Esophagus muscularis mucosa (tissue), 4 donors: ENCODE measurements at regions not wholly inside any gene's neighbourhood (a gene's known extent, or its start where the extent isn't known, plus 50 kb on each side); places are given as distances from the start of the nearest gene placed in this dataset.
"Not testable (repeated sequence)": the region's sequence is repeated elsewhere in the genome, so short reads cannot be mapped to it uniquely, and the experiment has no call there.

ENCODE experiments used
- DNase-seq: peaks from one replicate; pipeline ENCODE4 v3.0.0-alpha.2; 2017; ENCODE audit errors: extremely low spot score
- H3K27ac ChIP-seq, 4 donors: fragments of 200-600 bp; sonication (generic); replicated peaks in 1 of 4; 1 replicate in 3 of 4; 2 replicates in 1 of 4; pipeline ENCODE4 v1.5.1; 2016 to 2019; ENCODE audit warnings: mild to moderate bottlenecking in 1 of 4
- H3K27me3 ChIP-seq, 4 donors: fragments of 200-600 bp; sonication (generic); one replicate each; pipeline versions ENCODE4 v1.5.1 to v1.6.0; 2016 to 2019
- H3K36me3 ChIP-seq, 4 donors: fragments of 200-600 bp; sonication (generic); one replicate each; pipeline ENCODE4 v1.5.1; 2016 to 2019
- H3K4me1 ChIP-seq, 4 donors: fragments of 200-600 bp; sonication (generic); one replicate each; pipeline ENCODE4 v1.5.1; 2016 to 2019
- H3K4me3 ChIP-seq, 4 donors: fragments of 200-600 bp; sonication (generic); 1 replicate in 2 of 4; 2 replicates in 2 of 4; pipeline ENCODE4 v1.5.1; 2016 to 2019; ENCODE audit warnings: mild to moderate bottlenecking in 4 of 4, moderate library complexity in 1 of 4
- H3K9me3 ChIP-seq, 4 donors: fragments of 200-600 bp; sonication (generic); 1 replicate in 3 of 4; 2 replicates in 1 of 4; pipeline ENCODE4 v1.5.1; 2016 to 2019
- EP300 ChIP-seq: sonication (generic); formaldehyde crosslinking; IDR thresholded peaks from one replicate; pipeline ENCODE4 v1.6.1; 2017; ENCODE audit warnings: antibody characterized with exemption
- POLR2A ChIP-seq: fragments of 450-650 bp; IDR thresholded peaks from one replicate; pipeline ENCODE4 v1.6.1; 2017; ENCODE audit warnings: antibody characterized with exemption, moderate library complexity, mild to moderate bottlenecking, low read depth
- POLR2AphosphoS5 ChIP-seq, 2 donors: sonication (generic); formaldehyde crosslinking; IDR thresholded peaks; one replicate each; pipeline ENCODE4 v1.6.1; 2017; ENCODE audit warnings: antibody characterized with exemption in 2 of 2
- WGBS: methylation state at CpG from one replicate; pipeline ENCODE4 v1.1.5; 2018; 5-methylcytosine and 5-hydroxymethylcytosine counted together
- intact Hi-C: fragments of 100-400 bp; cut with DNase I; formaldehyde crosslinking; loops from one replicate; pipeline ENCODE4 v1.15.1; 2023
- TF ChIP-seq, protein P1 (sequence below), 3 experiments: fragments of 200-600 bp in 2 of 3; fragments of 450-650 bp in 1 of 3; sonication (generic) in 2 of 3; IDR thresholded peaks; one replicate each; pipeline ENCODE4 v1.5.1; 2017 to 2019; ENCODE audit warnings: antibody characterized with exemption in 3 of 3, mild to moderate bottlenecking in 2 of 3, moderate library complexity in 1 of 3

- 94% methylated on average over 12 of the region's 12 CpGs for WGBS
Observed at GRCh38 chr21:25531538-25532250, 75.6 kb downstream of the MRPL39 start.

DNA sequence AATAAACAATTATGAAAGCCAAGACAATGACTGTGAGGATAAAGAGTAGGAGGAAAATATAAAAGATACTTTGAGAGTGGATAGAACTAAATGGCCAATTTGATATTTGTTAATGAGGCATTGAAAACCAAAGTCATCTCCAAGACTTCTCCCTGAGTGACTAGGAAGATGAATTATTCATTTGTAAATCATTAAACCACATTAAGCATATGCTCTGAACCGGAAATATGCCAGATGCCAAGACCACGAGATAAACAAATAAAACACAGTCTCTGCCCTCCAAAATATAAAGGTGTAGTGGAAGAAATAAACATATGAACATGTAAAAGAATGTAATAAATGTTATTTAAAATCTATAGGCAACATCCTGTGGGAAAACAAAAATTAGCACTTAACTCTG, 78.8 kb downstream of the MRPL39 start:
- H3K27ac ChIP-seq: no peak overlapping the region
- no peak overlapping the region for H3K4me3 ChIP-seq
- H3K4me1 ChIP-seq: no peaks in the 10 kb centered on the region
- H3K36me3 ChIP-seq: no peaks in the 10 kb centered on the region
- TF ChIP-seq POLR2A: no peak
- TF ChIP-seq EP300: no peak
- TF ChIP-seq POLR2AphosphoS5 (IDR thresholded peaks at IDR 0.05): no peak
- TF ChIP-seq, protein P1, sequence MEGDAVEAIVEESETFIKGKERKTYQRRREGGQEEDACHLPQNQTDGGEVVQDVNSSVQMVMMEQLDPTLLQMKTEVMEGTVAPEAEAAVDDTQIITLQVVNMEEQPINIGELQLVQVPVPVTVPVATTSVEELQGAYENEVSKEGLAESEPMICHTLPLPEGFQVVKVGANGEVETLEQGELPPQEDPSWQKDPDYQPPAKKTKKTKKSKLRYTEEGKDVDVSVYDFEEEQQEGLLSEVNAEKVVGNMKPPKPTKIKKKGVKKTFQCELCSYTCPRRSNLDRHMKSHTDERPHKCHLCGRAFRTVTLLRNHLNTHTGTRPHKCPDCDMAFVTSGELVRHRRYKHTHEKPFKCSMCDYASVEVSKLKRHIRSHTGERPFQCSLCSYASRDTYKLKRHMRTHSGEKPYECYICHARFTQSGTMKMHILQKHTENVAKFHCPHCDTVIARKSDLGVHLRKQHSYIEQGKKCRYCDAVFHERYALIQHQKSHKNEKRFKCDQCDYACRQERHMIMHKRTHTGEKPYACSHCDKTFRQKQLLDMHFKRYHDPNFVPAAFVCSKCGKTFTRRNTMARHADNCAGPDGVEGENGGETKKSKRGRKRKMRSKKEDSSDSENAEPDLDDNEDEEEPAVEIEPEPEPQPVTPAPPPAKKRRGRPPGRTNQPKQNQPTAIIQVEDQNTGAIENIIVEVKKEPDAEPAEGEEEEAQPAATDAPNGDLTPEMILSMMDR (IDR thresholded peaks at IDR 0.05): no peak
- no peaks in the 10 kb centered on the region for H3K9me3 ChIP-seq
- no peaks in the 10 kb centered on the region for H3K27me3 ChIP-seq
- DNase-seq: no peak
- 77% methylated on average over 2 of the region's 2 CpGs for WGBS
- intact Hi-C loops: no loop called here

More at GRCh38 chr21:25531538-25532250, 75.6 kb downstream of the MRPL39 start:
- H3K27ac ChIP-seq, H3K36me3 ChIP-seq, intact Hi-C loops, H3K27me3 ChIP-seq, H3K4me1 ChIP-seq, H3K9me3 ChIP-seq, DNase-seq, H3K4me3 ChIP-seq: not testable (repeated sequence)

- Histone ChIP-seq H3K4me1 (no peaks in the 10 kb centered on the region), H3K27ac (no peak overlapping the region), H3K9me3 (peaks cover 0 to 5% (median 0%) of the 10 kb centered on the region in 4 donors), H3K4me3 (no peak overlapping the region), H3K36me3 (no peaks in the 10 kb centered on the region), H3K27me3 (no peaks in the 10 kb centered on the region)
- intact Hi-C loops: no loop called here
- 100% methylated on average over 3 of the region's 3 CpGs for WGBS
- TF ChIP-seq, protein P1 (IDR thresholded peaks at IDR 0.05): no peak
- TF ChIP-seq POLR2A (no peak), POLR2AphosphoS5 (IDR thresholded peaks at IDR 0.05) (no peak), EP300 (no peak)
- no peak for DNase-seq
Observed at GRCh38 chr21:25518491-25518911, 88.8 kb downstream of the MRPL39 start.

DNA sequence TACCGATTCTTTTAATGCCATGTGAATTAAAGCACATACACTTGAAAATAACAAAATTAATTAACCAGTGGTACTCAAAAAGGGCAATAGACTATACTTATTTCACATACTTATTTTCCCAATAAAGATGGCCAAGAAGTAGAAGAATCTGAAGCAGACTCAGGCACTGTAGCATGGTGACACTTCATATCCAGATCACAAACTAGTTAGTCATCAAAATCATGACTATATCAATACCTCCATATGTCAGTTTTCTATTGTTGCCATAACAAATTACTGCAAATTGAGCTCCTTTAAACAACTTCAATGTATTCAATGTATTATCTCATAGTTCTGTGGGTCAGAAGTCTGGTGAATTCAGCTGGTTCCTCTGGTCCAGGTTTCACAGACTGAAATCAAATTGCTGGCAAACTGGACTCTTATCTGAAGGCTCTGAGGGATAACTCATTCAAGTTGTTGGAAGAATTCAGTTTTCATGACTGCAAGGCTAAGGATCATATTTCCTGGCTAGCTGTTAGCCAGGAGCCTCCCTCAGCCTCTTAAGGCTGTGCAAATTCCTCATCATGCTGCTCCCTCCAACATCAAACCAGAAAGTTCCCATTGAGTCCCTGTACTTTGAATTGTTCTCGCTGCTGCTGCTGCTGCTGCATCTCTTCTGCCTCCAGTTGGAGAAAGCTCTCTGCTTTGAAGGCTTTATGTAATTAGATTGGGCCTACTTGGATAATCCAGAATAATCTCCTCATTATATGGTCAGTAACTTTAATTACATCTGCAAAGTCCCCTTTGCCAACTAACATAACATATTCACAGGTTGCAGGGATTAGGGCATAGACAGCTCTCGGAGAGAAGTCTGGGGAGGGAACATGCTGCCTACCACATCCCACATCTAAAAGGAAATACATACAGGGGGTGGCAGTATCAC, 91.5 kb downstream of the MRPL39 start:
- Histone ChIP-seq H3K4me1 (no peaks in the 10 kb centered on the region), H3K27ac (no peak overlapping the region), H3K9me3 (peaks cover 0 to 5% (median 0%) of the 10 kb centered on the region in 4 donors), H3K4me3 (no peak overlapping the region), H3K36me3 (no peaks in the 10 kb centered on the region), H3K27me3 (no peaks in the 10 kb centered on the region)
- no peak for DNase-seq
- intact Hi-C loops: no loop called here
- 92% methylated on average over 3 of the region's 3 CpGs for WGBS
- TF ChIP-seq, protein P1 (IDR thresholded peaks at IDR 0.05): no peak
- no peak for TF ChIP-seq EP300
- TF ChIP-seq POLR2AphosphoS5 (IDR thresholded peaks at IDR 0.05): no peak
- TF ChIP-seq POLR2A: no peak

- no peak for TF ChIP-seq EP300
- TF ChIP-seq, protein P1 (IDR thresholded peaks at IDR 0.05): no peak
- no peak for TF ChIP-seq POLR2AphosphoS5 (IDR thresholded peaks at IDR 0.05)
- no peak for TF ChIP-seq POLR2A
- no peak for DNase-seq
- H3K4me1 ChIP-seq: no peaks in the 10 kb centered on the region
- no peaks in the 10 kb centered on the region for H3K36me3 ChIP-seq
- no peaks in the 10 kb centered on the region for H3K9me3 ChIP-seq
- H3K27ac ChIP-seq: no peak overlapping the region
- H3K27me3 ChIP-seq: no peaks in the 10 kb centered on the region
- 84% methylated on average over 5 of the region's 5 CpGs for WGBS
- intact Hi-C loops: no loop called here
- H3K4me3 ChIP-seq: no peak overlapping the region
Observed at GRCh38 chr21:25513810-25514209, 93.5 kb downstream of the MRPL39 start.
